Neural cell (in vitro differentiated cells): ENCODE measurements at regions not wholly inside any gene's neighbourhood (a gene's known extent, or its start where the extent isn't known, plus 50 kb on each side); places are given as distances from the start of the nearest gene placed in this dataset.

Experiments
- EP300 ChIP-seq: fragments of 450-650 bp; conservative IDR thresholded peaks from 2 replicates; pipeline ENCODE4 v1.6.1; 2014; ENCODE audit warnings: antibody characterized with exemption, mild to moderate bottlenecking, moderate library complexity; ENCODE audit not compliant: poor library complexity, severe bottlenecking
- EZH2 ChIP-seq: fragments of 200-600, 300-800 bp; shearing (Covaris generic), sonication (generic); IDR thresholded peaks from 2 replicates; pipeline ENCODE4 v1.6.1; 2014; ENCODE audit warnings: antibody characterized with exemption, low read length, borderline replicate concordance, mild to moderate bottlenecking; ENCODE audit not compliant: insufficient read depth, poor library complexity, severe bottlenecking
- POLR2AphosphoS5 ChIP-seq: IDR thresholded peaks from 2 replicates; pipeline ENCODE4 v1.6.1; 2012
- RAD21 ChIP-seq: fragments of 450-650 bp; conservative IDR thresholded peaks from 2 replicates; pipeline ENCODE4 v1.6.1; 2014; ENCODE audit warnings: antibody characterized with exemption, mild to moderate bottlenecking, moderate library complexity
- TAF1 ChIP-seq: IDR thresholded peaks from 2 replicates; pipeline ENCODE4 v1.6.1; 2012; ENCODE audit warnings: low read depth
- TF ChIP-seq, protein P1 (sequence below): fragments of 450-650 bp; IDR thresholded peaks from 2 replicates; pipeline ENCODE4 v1.5.1; 2014; ENCODE audit warnings: antibody characterized with exemption, mild to moderate bottlenecking, moderate library complexity; ENCODE audit not compliant: poor library complexity, severe bottlenecking
- TF ChIP-seq, protein P2 (sequence below): IDR thresholded peaks from 2 replicates; pipeline ENCODE4 v1.6.1; 2012; ENCODE audit warnings: borderline replicate concordance

DNA sequence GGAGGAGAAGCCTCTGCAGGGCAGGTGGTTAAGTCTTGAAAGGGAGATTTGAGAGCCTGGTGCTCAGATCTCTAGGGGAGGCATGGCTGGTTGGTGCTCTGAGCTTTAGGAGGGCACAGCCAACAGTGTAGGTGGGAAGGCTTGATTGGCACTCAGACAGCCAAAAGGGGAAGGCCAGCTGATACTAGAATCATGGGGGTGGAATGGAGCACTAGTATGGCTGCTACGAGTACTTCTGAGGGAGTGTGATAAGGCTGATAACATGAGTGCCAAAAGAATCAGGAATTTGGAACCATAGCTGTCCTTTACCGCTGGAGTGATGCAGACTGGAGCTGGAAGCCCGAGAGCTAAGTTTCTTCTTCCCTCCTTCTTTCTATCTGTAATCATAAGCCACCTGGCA lies 184.6 kb upstream of the TBC1D5 start:
- TF ChIP-seq, protein P1, sequence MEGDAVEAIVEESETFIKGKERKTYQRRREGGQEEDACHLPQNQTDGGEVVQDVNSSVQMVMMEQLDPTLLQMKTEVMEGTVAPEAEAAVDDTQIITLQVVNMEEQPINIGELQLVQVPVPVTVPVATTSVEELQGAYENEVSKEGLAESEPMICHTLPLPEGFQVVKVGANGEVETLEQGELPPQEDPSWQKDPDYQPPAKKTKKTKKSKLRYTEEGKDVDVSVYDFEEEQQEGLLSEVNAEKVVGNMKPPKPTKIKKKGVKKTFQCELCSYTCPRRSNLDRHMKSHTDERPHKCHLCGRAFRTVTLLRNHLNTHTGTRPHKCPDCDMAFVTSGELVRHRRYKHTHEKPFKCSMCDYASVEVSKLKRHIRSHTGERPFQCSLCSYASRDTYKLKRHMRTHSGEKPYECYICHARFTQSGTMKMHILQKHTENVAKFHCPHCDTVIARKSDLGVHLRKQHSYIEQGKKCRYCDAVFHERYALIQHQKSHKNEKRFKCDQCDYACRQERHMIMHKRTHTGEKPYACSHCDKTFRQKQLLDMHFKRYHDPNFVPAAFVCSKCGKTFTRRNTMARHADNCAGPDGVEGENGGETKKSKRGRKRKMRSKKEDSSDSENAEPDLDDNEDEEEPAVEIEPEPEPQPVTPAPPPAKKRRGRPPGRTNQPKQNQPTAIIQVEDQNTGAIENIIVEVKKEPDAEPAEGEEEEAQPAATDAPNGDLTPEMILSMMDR = no peak
- TF ChIP-seq TAF1 = no peak
- TF ChIP-seq EZH2 = no peak
- no peak for TF ChIP-seq POLR2AphosphoS5
- TF ChIP-seq EP300 = no peak
- TF ChIP-seq RAD21 = no peak
- TF ChIP-seq, protein P2, sequence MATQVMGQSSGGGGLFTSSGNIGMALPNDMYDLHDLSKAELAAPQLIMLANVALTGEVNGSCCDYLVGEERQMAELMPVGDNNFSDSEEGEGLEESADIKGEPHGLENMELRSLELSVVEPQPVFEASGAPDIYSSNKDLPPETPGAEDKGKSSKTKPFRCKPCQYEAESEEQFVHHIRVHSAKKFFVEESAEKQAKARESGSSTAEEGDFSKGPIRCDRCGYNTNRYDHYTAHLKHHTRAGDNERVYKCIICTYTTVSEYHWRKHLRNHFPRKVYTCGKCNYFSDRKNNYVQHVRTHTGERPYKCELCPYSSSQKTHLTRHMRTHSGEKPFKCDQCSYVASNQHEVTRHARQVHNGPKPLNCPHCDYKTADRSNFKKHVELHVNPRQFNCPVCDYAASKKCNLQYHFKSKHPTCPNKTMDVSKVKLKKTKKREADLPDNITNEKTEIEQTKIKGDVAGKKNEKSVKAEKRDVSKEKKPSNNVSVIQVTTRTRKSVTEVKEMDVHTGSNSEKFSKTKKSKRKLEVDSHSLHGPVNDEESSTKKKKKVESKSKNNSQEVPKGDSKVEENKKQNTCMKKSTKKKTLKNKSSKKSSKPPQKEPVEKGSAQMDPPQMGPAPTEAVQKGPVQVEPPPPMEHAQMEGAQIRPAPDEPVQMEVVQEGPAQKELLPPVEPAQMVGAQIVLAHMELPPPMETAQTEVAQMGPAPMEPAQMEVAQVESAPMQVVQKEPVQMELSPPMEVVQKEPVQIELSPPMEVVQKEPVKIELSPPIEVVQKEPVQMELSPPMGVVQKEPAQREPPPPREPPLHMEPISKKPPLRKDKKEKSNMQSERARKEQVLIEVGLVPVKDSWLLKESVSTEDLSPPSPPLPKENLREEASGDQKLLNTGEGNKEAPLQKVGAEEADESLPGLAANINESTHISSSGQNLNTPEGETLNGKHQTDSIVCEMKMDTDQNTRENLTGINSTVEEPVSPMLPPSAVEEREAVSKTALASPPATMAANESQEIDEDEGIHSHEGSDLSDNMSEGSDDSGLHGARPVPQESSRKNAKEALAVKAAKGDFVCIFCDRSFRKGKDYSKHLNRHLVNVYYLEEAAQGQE = no peak
